ENCODE measurements at regions not wholly inside any gene's neighbourhood (a gene's known extent, or its start where the extent isn't known, plus 50 kb on each side); places are given as distances from the start of the nearest gene placed in this dataset.

DNA sequence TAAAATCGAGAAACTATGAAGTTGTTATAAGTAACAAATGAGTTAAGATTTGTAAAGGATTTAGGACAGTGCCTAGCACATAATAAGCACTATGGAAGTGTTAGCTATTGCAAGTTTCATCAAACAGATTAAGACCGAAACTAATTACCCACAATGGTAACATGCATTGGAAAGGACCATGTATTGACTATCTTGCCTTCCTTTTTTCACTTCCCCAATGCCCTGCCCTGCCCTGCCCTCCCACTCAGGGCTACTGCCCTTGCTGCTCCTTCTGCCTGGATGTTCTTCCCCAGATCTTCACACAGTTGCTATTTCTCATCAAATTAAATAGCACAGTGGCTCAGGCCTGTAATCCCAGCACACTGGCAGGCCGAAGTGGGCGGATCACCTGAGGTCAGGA lies 202.1 kb upstream of the PSMD7 start:
- no peak for DNase-seq

- DNase-seq = no peak
Measured at GRCh38 chr16:74092336-74092735, 204.3 kb upstream of the PSMD7 start.

DNA sequence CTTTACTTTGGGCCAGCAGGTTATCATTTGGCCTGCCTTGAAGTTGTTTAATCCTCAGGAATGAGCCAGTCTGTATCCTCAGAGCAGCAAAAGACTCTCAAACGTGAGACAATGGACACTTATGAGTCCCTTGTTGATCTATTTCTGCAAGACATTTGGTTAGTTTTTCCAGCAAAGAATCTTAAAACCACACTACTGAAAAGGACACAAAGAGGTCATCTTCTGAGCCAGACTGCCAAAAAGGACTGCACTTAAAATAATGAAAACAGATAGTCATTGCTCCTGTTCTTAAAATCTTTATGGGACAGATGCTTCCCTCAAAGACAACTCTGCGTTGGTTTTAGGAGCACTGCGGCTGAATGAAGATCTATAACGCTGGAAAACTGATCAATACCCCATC lies 205.7 kb upstream of the PSMD7 start:
- no peak for DNase-seq

GRCh38 chr16:74083541-74083940 lies 213.1 kb upstream of the PSMD7 start:
- DNase-seq = no peak

DNA sequence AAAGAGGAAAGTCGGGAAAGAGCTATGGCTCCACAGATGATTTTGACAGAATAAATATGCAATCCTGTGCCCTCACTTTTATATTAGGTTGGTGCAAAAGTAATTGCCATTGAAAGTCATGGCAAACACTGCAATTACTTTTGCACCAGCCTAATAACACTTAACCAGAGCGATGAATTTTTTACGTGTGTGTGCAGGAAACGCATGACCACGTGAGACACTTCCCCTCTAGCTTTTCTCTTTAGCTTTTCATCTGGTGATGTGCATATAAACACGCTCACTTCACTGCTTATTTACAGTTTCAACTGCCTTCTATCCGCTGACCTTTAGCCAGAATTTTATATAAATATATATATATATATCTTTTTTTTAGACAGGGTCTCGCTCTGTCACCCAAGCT lies 216.3 kb upstream of the PSMD7 start:
- DNase-seq = no peak

DNA sequence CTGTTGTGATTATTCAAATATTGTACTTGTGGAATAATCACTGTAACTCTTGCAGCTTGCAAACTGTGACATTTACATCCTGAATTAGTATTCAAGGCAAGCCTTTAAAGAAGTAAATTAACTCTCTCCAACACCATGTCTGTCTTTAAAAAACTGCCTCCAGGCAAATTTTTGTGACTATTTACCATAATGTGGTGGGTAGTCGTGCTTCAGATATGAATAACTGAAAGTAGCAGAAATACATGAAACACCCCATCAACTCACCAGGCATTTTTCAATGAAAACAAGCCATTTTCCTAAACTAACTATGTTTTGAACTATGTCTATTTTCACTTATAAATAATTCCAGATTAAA lies 217.4 kb upstream of the PSMD7 start:
- no peak for DNase-seq

- no peak for DNase-seq
Measured at GRCh38 chr16:74078511-74079231, 217.9 kb upstream of the PSMD7 start.

GRCh38 chr16:74076568-74076967 lies 220.0 kb upstream of the PSMD7 start:
- no peak for DNase-seq

GRCh38 chr16:74075393-74075792 lies 221.2 kb upstream of the PSMD7 start:
- DNase-seq = no peak

DNA sequence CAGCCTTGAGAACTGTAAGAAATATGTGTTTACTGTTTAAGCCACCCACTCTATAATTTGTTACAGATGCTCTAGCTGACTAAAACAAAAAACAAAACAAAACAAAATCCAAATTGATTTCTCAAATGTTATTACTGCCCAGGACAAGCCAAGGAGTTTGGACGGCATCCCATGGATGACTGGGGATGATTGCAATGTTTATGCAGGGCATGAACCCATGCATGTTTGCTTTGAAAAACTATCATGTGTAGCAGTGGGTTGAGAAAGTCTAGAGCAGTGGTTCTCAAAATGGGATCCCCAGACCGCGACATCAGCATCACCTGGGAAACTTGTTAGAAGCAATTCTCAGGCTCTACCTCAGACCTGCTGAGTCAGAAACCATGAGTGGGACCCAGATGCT lies 223.2 kb upstream of the PSMD7 start:
- DNase-seq = no peak

GRCh38 chr16:74071996-74072535 lies 224.5 kb upstream of the PSMD7 start:
- no peak for DNase-seq

DNA sequence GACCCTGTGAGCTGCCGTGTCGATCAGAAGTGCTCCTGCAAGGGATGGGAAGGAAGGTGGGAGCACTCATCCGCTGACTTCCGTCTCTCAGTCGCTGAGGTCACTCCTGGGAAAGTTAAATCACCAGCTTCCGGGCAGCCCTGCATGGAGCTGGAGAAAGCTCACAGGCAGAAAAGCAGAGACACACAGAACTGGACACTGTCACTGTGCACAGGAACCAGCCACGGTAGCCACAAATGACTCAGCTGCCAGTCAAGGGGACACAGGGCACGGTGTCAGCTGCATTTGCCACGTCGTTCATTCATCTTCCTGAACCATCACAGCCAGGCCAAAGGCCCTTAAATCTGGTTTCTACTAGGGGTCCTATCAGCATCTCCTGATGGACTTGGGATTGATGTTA lies 226.4 kb upstream of the PSMD7 start:
- DNase-seq = no peak

DNA sequence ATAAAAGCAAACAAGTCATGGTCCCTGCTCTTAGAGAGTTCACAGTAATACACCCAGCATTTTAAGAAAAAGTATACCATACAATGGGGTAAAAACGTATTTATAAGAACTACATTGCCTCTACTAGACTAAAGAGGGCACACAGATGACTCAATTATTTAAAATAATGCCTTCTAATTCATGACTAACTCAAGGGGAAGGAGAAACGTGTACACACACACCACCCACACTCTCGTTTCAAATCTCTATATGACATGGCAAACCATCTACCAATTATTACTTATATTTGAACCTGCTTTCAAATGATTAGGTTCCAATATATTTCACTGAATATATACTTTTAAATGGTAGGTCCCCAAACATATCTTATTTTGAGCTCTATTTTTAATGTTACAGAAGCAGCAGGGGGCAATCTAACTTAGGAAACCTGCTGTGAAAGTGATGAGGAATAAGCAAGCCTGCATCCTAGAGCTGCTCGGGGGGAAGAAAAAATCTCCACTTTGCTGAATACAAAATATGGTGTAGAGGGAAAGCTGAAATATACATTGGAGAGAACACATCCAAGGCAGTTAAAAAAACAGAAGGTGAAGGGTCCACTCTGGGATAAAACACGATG lies 232.4 kb upstream of the PSMD7 start:
- DNase-seq = no peak

GRCh38 chr16:74053826-74054225 lies 242.8 kb upstream of the PSMD7 start:
- DNase-seq = no peak

DNA sequence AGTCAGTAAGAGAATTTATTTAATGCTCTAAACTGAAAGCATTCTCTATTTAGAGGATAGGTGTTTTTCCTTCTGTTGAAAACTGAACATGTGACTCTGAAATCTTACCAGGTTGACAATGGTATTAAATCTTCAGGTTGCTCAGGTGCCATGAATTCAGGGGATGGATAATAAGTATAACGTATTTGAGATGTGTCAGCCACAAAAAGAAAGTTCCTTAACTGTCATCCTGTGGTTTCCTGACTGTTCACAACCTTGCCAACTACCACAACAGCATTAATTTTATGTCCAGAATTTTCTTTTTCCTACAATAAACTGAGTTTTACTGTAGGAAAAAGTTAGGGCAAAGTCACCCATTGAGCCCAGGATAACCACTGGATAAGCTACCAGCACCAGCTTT lies 243.3 kb upstream of the PSMD7 start:
- no peak for DNase-seq

DNA sequence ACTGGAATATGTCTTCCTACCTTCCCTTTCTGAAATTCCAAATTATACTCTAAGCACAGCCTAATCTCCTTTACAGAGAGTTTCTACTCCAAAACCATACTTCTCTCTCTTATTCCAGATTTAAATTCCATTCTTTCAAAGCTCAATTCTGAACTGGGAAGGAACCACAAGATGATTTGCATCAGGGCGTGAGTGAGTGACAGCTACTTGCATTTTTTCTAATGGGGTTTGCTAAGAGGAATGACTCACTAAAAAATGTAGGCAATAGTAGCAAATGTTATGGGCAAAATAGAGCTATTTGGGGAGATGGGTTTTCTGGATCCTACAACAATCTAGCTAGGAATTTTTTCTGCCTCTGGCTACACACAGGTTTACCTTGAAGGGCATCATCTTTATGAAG lies 244.6 kb upstream of the PSMD7 start:
- DNase-seq = no peak

- no peak for DNase-seq
Measured at GRCh38 chr16:74049027-74049426, 247.6 kb upstream of the PSMD7 start.

- DNase-seq = no peak
Measured at GRCh38 chr16:74046524-74046923, 250.1 kb upstream of the PSMD7 start.

DNA sequence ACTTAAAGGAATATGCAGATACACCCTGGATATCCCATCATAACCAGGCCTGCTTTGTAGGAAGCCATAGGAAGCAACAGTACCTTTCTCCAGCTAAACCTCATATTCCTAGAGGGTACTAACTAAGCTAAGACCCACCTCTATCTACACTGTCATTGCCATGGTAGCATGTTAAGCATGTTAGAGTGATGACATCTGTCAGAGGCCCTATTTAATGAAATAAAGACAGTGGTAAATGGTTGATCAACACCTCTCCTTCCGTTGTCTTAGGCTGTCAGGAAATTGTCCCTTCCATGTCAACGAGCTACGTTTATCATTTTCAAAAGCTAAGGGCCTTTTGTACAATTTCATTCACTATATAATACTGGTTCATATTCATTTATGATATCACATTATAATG lies 251.1 kb upstream of the PSMD7 start:
- no peak for DNase-seq

DNA sequence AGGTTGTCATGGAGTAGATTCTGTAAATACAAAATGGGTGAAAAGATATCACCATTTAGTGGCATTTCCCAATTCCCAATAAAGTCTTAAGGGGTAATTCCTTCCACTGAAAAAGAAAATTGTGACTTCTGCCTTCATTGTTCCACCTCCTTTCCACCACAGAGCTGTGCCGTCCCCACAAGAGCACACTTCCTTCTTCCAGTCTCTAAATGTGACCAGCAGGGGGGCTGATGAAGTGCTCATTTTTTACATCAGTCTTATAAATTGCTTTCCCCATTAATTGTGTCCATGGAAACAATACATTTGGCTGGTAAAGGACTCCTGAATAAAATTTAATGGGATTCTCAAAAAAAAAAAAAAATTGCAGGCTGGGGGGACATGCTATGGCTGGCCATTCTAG lies 260.8 kb upstream of the PSMD7 start:
- no peak for DNase-seq

GRCh38 chr16:74034862-74035261 lies 261.8 kb upstream of the PSMD7 start:
- DNase-seq = no peak

DNA sequence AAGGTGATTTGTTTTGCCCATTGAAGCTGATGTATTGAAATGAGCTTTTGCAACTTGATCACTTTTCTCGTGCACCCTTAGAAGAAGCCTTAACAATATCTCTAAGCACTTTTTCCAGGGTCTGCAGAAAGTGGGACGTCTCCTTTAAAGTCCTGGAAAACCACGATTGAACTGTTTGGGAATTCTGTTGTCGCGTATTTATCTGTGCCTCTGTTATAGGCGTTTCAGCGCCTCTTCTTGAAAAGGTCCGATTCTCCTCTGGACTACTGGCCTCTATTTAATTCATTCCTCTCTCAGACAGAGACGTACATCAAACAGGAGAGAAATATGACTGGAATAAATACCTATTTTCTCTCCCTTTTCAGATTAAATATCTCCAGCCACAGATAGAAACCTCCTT lies 262.4 kb upstream of the PSMD7 start:
- no peak for DNase-seq

DNA sequence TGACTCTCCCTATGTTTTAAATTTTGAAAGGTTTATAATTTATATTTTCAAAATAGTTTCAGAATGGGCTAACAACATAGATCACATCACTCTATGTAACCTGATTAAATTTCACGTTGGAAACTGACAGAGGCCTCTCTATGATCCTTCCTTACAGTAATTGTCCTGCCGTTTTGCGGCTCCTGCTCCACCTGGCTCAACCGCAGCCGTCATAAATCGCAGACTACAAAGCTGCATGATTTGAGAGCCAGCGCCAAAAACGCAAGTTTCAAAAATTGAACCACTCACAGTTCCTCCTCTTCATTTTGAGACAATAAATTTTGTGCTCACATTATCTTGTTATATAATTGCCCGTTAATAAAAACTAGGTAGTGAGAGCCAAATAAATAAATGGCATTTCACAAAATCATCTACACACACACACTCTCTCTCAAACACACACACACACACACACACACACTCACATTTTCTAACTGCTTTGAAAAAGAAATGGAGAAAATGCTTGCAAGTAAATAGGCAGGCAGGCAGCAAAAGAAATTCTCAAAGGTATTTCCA lies 263.1 kb upstream of the PSMD7 start:
- no peak for DNase-seq

- no peak for DNase-seq
Measured at GRCh38 chr16:74031551-74031950, 265.1 kb upstream of the PSMD7 start.

All from KG1 (cell line).